OCI-LY7 (cell line): ENCODE measurements at regions not wholly inside any gene's neighbourhood (a gene's known extent, or its start where the extent isn't known, plus 50 kb on each side); places are given as distances from the start of the nearest gene placed in this dataset.

Experiments used
- BruUV-seq: library from RNA; stranded (reverse); fragments of 400-500 nt; replicated peaks from 2 replicates; lab custom pipeline; 2021; lab: Mats Ljungman, UMichigan
- CTCF ChIA-PET: fragments of 300-600 bp; sonication (Branson Sonifier 250); formaldehyde crosslinking; loops from one replicate; lab custom pipeline; 2022; ENCODE audit warnings: antibody characterized with exemption; ENCODE audit not compliant: unreplicated experiment; lab: Charles Lee
- POLR2A ChIA-PET: fragments of 300-600 bp; sonication (Branson Sonifier 250); formaldehyde crosslinking; loops from one replicate; lab custom pipeline; 2022; ENCODE audit warnings: antibody characterized with exemption; lab: Charles Lee
- DNase-seq: peaks from one replicate; pipeline ENCODE4 v3.0.0-alpha.2; 2015; ENCODE audit warnings: low spot score
- H2AFZ ChIP-seq: fragments of 200-600 bp; sonication (generic), shearing (Covaris generic); 2 replicates; pipeline ENCODE4 v1.6.1; 2014; ENCODE audit warnings: mild to moderate bottlenecking, antibody characterized with exemption, low read length, moderate library complexity
- H3K27ac ChIP-seq: fragments of 200-600 bp; sonication (generic); 2 replicates; pipeline ENCODE4 v1.5.1; 2014; ENCODE audit warnings: mixed run types, low read depth, mild to moderate bottlenecking, moderate library complexity, low read length, inconsistent platforms; ENCODE audit not compliant: poor library complexity, severe bottlenecking
- H3K36me3 ChIP-seq: fragments of 200-600 bp; sonication (generic); 2 replicates; pipeline ENCODE4 v1.6.1; 2014; ENCODE audit warnings: mild to moderate bottlenecking, antibody characterized with exemption, low read length, moderate library complexity, mixed read lengths; ENCODE audit not compliant: insufficient read depth
- H3K4me1 ChIP-seq: fragments of 200-600 bp; sonication (generic); 2 replicates; pipeline ENCODE4 v1.5.1; 2014; ENCODE audit warnings: mild to moderate bottlenecking, low read length; ENCODE audit not compliant: insufficient read depth, poor library complexity, severe bottlenecking
- H3K4me2 ChIP-seq: fragments of 200-600 bp; sonication (generic); 2 replicates; pipeline ENCODE4 v1.6.1; 2014; ENCODE audit warnings: mild to moderate bottlenecking, low read length
- H3K4me3 ChIP-seq: fragments of 200-600 bp; sonication (generic); 2 replicates; pipeline ENCODE4 v1.5.1; 2014; ENCODE audit warnings: mild to moderate bottlenecking, low read depth, low read length; ENCODE audit not compliant: poor library complexity, severe bottlenecking
- H3K79me2 ChIP-seq: fragments of 200-600 bp; sonication (generic); 2 replicates; pipeline ENCODE4 v1.6.1; 2016; ENCODE audit warnings: low read depth, mild to moderate bottlenecking, low read length, moderate library complexity, mixed read lengths; ENCODE audit not compliant: insufficient read depth
- H3K9me2 ChIP-seq: fragments of 200-600 bp; sonication (generic); 2 replicates; pipeline ENCODE4 v1.6.1; 2016; ENCODE audit warnings: mild to moderate bottlenecking, low read length, mixed read lengths; ENCODE audit not compliant: insufficient read depth
- H3K9me3 ChIP-seq: fragments of 200-600 bp; sonication (generic); 2 replicates; pipeline ENCODE4 v1.6.1; 2014; ENCODE audit warnings: mild to moderate bottlenecking, mixed run types, low read length, mixed read lengths
- H4K20me1 ChIP-seq: fragments of 200-600 bp; sonication (generic); 2 replicates; pipeline ENCODE4 v1.6.1; 2014; ENCODE audit warnings: mild to moderate bottlenecking, antibody characterized with exemption, low read length, moderate library complexity, mixed read lengths; ENCODE audit not compliant: insufficient read depth
- EZH2phosphoT487 ChIP-seq: fragments of 200-600 bp; sonication (generic); IDR thresholded peaks from 2 replicates; pipeline ENCODE4 v1.6.1; 2018; ENCODE audit warnings: low read depth, borderline replicate concordance, mild to moderate bottlenecking, mixed run types, antibody characterized with exemption, low read length, moderate library complexity, mixed read lengths
- intact Hi-C: fragments of 100-400 bp; cut with micrococcal nuclease; formaldehyde crosslinking; loops from one replicate; pipeline ENCODE4 v1.10.0; 2022; ENCODE audit not compliant: unreplicated experiment
- TF ChIP-seq, protein P1 (sequence below): fragments of 200-600 bp; sonication (generic); conservative IDR thresholded peaks from 2 replicates; pipeline ENCODE4 v1.5.1; 2014; ENCODE audit warnings: mild to moderate bottlenecking, antibody characterized with exemption, low read length, moderate library complexity, mixed read lengths

DNA sequence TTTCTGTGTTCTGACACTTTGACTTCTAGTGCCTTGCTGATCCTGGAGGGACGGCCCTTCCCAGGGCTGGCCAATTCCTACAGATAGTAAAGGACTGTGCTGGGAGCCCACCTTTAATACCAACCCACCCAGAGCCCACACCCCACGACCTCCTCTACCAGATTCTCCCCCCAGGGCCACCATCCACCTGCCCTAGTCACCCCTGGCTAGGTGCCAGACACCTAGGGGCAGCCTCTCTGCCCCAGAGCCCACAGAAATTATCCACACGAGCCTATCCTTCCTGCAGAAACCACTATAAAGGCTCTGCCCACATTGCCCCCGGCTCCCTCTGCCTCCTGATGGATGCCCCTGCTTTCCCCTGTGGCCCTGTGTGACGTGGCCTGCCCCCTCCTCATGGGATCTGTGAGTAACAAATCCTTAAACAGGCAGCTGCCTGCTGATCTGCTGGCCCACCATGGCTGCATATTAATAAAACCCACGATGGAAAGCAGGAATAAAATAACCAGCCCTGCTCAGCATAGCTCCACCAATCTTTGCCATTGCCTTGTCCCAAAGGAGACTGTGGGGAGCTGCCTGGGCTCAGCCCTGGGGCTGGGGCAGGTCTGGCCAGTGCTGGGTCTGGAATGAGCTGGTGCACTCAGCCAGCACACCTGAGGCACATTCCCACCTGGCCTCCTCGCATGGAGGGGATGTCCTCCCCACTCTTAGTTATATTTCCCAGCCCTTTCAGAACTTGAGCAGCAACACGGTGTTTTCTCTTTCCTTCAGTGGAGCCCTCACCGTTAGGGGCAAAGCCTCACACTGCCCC, 488.5 kb downstream of the NPHP4 start:
- no TSS peak for BruUV-seq
- intact Hi-C loops, result no loop called here
- Histone ChIP-seq H3K79me2 (no peaks in the 10 kb centered on the region), H3K9me2 (no peaks in the 10 kb centered on the region), H3K4me1 (no peaks in the 10 kb centered on the region), H3K9me3 (no peaks in the 10 kb centered on the region), H3K4me2 (no peak overlapping the region), H2AFZ (no peak overlapping the region), H3K27ac (no peak overlapping the region), H3K36me3 (no peaks in the 10 kb centered on the region), H4K20me1 (no peaks in the 10 kb centered on the region), H3K4me3 (no peak overlapping the region)
- CTCF ChIA-PET, result no interaction called here
- TF ChIP-seq, protein P1, sequence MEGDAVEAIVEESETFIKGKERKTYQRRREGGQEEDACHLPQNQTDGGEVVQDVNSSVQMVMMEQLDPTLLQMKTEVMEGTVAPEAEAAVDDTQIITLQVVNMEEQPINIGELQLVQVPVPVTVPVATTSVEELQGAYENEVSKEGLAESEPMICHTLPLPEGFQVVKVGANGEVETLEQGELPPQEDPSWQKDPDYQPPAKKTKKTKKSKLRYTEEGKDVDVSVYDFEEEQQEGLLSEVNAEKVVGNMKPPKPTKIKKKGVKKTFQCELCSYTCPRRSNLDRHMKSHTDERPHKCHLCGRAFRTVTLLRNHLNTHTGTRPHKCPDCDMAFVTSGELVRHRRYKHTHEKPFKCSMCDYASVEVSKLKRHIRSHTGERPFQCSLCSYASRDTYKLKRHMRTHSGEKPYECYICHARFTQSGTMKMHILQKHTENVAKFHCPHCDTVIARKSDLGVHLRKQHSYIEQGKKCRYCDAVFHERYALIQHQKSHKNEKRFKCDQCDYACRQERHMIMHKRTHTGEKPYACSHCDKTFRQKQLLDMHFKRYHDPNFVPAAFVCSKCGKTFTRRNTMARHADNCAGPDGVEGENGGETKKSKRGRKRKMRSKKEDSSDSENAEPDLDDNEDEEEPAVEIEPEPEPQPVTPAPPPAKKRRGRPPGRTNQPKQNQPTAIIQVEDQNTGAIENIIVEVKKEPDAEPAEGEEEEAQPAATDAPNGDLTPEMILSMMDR, result no peak
- TF ChIP-seq EZH2phosphoT487, result no peak
- DNase-seq, result no peak
- POLR2A ChIA-PET, result no interaction called here

DNA sequence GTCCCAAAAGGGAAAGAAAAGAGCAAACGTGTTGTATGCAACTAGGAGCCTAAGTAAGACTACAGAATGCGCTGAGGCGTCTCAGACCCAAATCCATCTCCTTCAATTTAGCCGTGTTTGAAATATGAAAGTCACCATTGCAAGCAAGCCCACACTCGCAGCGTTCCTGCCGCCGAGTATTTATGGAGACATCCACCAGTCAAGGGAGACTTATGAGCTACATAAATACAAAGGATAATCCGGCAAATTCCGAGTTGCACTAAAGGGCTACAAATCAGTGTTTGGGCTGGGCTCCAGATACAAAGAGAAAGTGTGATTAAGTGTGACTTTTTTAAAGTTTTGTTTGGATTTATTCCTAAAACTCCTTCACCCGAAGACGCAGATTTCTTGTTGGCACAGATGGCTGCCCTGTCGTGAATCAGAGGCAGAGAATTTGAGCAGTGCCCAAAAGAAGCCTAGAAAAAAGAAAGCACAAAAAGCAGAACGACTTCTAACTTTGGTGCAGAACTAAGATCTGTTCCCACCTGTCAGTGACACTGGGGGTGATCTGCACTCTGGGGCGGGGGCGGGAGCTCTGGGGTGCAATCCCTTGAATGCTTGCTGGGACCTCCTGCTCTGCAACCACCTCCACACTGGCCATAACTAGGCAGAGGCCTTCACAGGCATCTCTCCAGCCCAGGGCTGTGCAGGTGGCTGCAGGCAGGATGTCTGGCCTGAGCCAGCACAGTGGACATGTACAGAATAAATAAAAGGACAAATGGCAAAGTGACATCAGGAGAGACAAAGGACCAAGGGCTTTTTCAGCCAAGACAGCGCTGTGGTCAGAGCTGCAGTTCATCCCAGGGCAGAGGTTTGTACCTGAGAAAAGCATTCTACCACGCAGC, 489.7 kb downstream of the NPHP4 start:
- Histone ChIP-seq H3K4me2 (no peak overlapping the region), H4K20me1 (no peaks in the 10 kb centered on the region), H3K9me2 (no peaks in the 10 kb centered on the region), H2AFZ (no peak overlapping the region), H3K9me3 (no peaks in the 10 kb centered on the region), H3K79me2 (no peaks in the 10 kb centered on the region), H3K36me3 (no peaks in the 10 kb centered on the region), H3K4me1 (no peaks in the 10 kb centered on the region), H3K27ac (no peak overlapping the region), H3K4me3 (no peak overlapping the region)
- TF ChIP-seq, protein P1, result no peak
- BruUV-seq, result no TSS peak
- CTCF ChIA-PET, result no interaction called here
- POLR2A ChIA-PET, result no interaction called here
- intact Hi-C loops, result no loop called here
- DNase-seq, result no peak
